HepG2 (cell line): ENCODE measurements at regions not wholly inside any gene's neighbourhood (a gene's known extent, or its start where the extent isn't known, plus 50 kb on each side); places are given as distances from the start of the nearest gene placed in this dataset.

Source experiments
- ATF3 ChIP-seq: sonication (generic); formaldehyde crosslinking; IDR thresholded peaks from 2 replicates; pipeline ENCODE4 v1.4.0; 2020; ENCODE audit warnings: missing genetic modification reagents
- KDM1A ChIP-seq: IDR thresholded peaks from 2 replicates; pipeline ENCODE4 v1.6.1; 2016; ENCODE audit warnings: missing compliant biosample characterization
- KDM3A ChIP-seq: IDR thresholded peaks from 2 replicates; pipeline ENCODE4 v1.6.1; 2018; ENCODE audit warnings: low read depth, missing compliant biosample characterization
- KDM4B ChIP-seq: sonication (generic); formaldehyde crosslinking; IDR thresholded peaks from 2 replicates; pipeline ENCODE4 v1.4.0; 2020; ENCODE audit warnings: missing genetic modification reagents
- MED13 ChIP-seq: sonication (generic); formaldehyde crosslinking; IDR thresholded peaks from 2 replicates; pipeline ENCODE4 v1.5.0; 2020; ENCODE audit warnings: missing genetic modification reagents
- MIER2 ChIP-seq: IDR thresholded peaks from 2 replicates; pipeline ENCODE4 v1.6.1; 2016; ENCODE audit warnings: missing biosample characterization, missing genetic modification reagents
- NCOA1 ChIP-seq: sonication (generic); formaldehyde crosslinking; IDR thresholded peaks from 2 replicates; pipeline ENCODE4 v1.9.0; 2021; ENCODE audit warnings: missing genetic modification reagents
- NFE2 ChIP-seq: sonication (generic); formaldehyde crosslinking; IDR thresholded peaks from 2 replicates; pipeline ENCODE4 v1.4.0; 2020; ENCODE audit warnings: missing genetic modification reagents
- NFIC ChIP-seq: IDR thresholded peaks from 2 replicates; pipeline ENCODE4 v1.6.1; 2012; ENCODE audit warnings: mild to moderate bottlenecking, low read length, inconsistent platforms
- NR2F1 ChIP-seq, 2 experiments: fragments of 450-650 bp in 1 of 2; formaldehyde crosslinking in 1 of 2; IDR thresholded peaks; 2 replicates each; pipeline versions ENCODE4 v1.5.0 to v1.6.1; 2016 to 2020; ENCODE audit warnings: mild to moderate bottlenecking in 1 of 2, missing compliant biosample characterization in 1 of 2, missing genetic modification reagents in 1 of 2, moderate library complexity in 1 of 2
- PAXIP1 ChIP-seq: sonication (generic); formaldehyde crosslinking; conservative IDR thresholded peaks from 2 replicates; pipeline ENCODE4 v1.4.0; 2020; ENCODE audit warnings: mild to moderate bottlenecking, missing genetic modification reagents, moderate library complexity
- PRDM10 ChIP-seq: sonication (generic); formaldehyde crosslinking; IDR thresholded peaks from 2 replicates; pipeline ENCODE4 v1.4.0; 2020; ENCODE audit warnings: low read depth, missing genetic modification reagents
- RCOR2 ChIP-seq: IDR thresholded peaks from 2 replicates; pipeline ENCODE4 v1.6.1; 2016; ENCODE audit warnings: missing biosample characterization, missing genetic modification reagents
- RXRA ChIP-seq: sonication (generic); formaldehyde crosslinking; IDR thresholded peaks from 2 replicates; pipeline ENCODE4 v1.5.1; 2020; ENCODE audit warnings: missing genetic modification reagents
- SAP130 ChIP-seq: IDR thresholded peaks from 2 replicates; pipeline ENCODE4 v1.6.1; 2016; ENCODE audit warnings: low read depth
- USF2 ChIP-seq, 2 experiments: sonication (generic) in 1 of 2; formaldehyde crosslinking in 1 of 2; IDR thresholded peaks; 2 replicates each; pipeline versions ENCODE4 v1.5.1 to v1.6.1; 2011 to 2020; ENCODE audit warnings: borderline replicate concordance in 1 of 2, low read depth in 1 of 2, low read length in 1 of 2, mild to moderate bottlenecking in 1 of 2, missing genetic modification reagents in 1 of 2, moderate library complexity in 1 of 2
- ZFP36L2 ChIP-seq: sonication (generic); formaldehyde crosslinking; IDR thresholded peaks from 2 replicates; pipeline ENCODE4 v1.4.0; 2020; ENCODE audit warnings: missing genetic modification reagents
- ZNF205 ChIP-seq: IDR thresholded peaks from 2 replicates; pipeline ENCODE4 v1.6.1; 2018; ENCODE audit warnings: missing biosample characterization, missing genetic modification reagents
- ZNF207 ChIP-seq: fragments of 450-650 bp; IDR thresholded peaks from 2 replicates; pipeline ENCODE4 v1.6.1; 2016; ENCODE audit warnings: antibody characterized with exemption, borderline replicate concordance
- ZNF784 ChIP-seq: sonication (generic); formaldehyde crosslinking; IDR thresholded peaks from 2 replicates; pipeline ENCODE4 v1.5.1; 2020; ENCODE audit warnings: missing genetic modification reagents, mild to moderate bottlenecking, borderline replicate concordance
- ZNF891 ChIP-seq: sonication (generic); formaldehyde crosslinking; IDR thresholded peaks from 2 replicates; pipeline ENCODE4 v1.5.0; 2020; ENCODE audit warnings: mild to moderate bottlenecking, missing genetic modification reagents

- peak; percentile 82 for TF ChIP-seq PAXIP1
- peak; percentile 96; the same call in 1 of the 2 replicates for TF ChIP-seq RXRA (CRISPR knock-in tag)
- TF ChIP-seq ZNF207: no peak
- peak; percentile 84 for TF ChIP-seq ATF3
- TF ChIP-seq KDM4B (CRISPR knock-in tag): no peak
- TF ChIP-seq PRDM10 (CRISPR knock-in tag): peak; percentile 70
- peak; percentile 99 for TF ChIP-seq MED13 (CRISPR knock-in tag)
- TF ChIP-seq ZNF784: peak; percentile 24; the same call in 1 of the 2 replicates
- TF ChIP-seq MIER2: peak; percentile 60; the same call in 1 of the 2 replicates
- no peak for TF ChIP-seq USF2 (IDR thresholded peaks at IDR 0.05; ENCODE audit: low read depth, low read length)
- TF ChIP-seq USF2 (CRISPR knock-in tag; IDR thresholded peaks at IDR 0.05; ENCODE audit: borderline replicate concordance): no peak
- TF ChIP-seq NFE2 (CRISPR knock-in tag): no peak
- TF ChIP-seq SAP130 (CRISPR knock-in tag): peak; percentile 39
- TF ChIP-seq ZNF205 (CRISPR knock-in tag): peak; percentile 69; the same call in 1 of the 2 replicates
- peak; percentile 66; the same call in 1 of the 2 replicates for TF ChIP-seq KDM3A
- TF ChIP-seq NR2F1 (CRISPR knock-in tag; IDR thresholded peaks at IDR 0.05): peak in 1 of 2 experiments; percentile 91; a peak in 2 of 4 replicates
- peak; percentile 88; the same call in 1 of the 2 replicates for TF ChIP-seq RCOR2 (CRISPR knock-in tag)
- no peak for TF ChIP-seq ZNF891 (CRISPR knock-in tag)
- TF ChIP-seq KDM1A (CRISPR knock-in tag): 0 out of 2 replicates have a peak, but pooled peaks have one; percentile 12
- 0 out of 2 replicates have a peak, but pooled peaks have one; percentile 62 for TF ChIP-seq NCOA1 (CRISPR knock-in tag)
- TF ChIP-seq ZFP36L2 (CRISPR knock-in tag): no peak
- TF ChIP-seq NFIC: 0 out of 2 replicates have a peak, but pooled peaks have one; percentile 64
Measured at GRCh38 chr12:115426732-115427131, 742.8 kb upstream of the TBX3 start (continued).
